ENCODE measurements at regions not wholly inside any gene's neighbourhood (a gene's known extent, or its start where the extent isn't known, plus 50 kb on each side); places are given as distances from the start of the nearest gene placed in this dataset.

GRCh38 chr12:92442782-92443181, 260.0 kb upstream of the PLEKHG7 start:
- no peak for TF ChIP-seq POLR2A (IDR thresholded peaks at IDR 0.05; ENCODE audit: low read depth, low read length)
- TF ChIP-seq POLR2AphosphoS5 (IDR thresholded peaks at IDR 0.05; ENCODE audit: low read depth, low read length), result no peak
